ENCODE measurements at regions not wholly inside any gene's neighbourhood (a gene's known extent, or its start where the extent isn't known, plus 50 kb on each side); places are given as distances from the start of the nearest gene placed in this dataset.

DNA sequence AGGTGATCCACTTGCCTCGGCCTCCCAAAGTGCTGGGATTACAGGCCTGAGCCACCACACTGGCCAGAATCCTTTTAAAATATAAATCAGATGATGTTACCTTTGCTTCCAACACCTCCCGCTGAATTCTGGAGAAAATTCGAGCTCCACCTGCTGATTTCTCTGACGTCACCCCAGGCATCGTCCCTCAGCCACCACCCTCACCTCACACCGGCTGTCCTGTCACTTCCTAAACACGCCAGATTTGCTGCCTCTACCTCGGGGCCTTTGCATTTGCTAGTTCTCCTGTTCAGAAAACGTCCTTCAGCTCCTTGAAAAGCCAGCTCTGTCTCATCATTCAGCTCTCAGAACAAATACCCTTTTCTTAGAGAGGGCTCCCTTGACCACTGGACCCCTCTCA is 57.9 kb downstream of the FBXO2 start:
- in situ Hi-C loops (cut with HindIII; ENCODE audit: low sequenced_read_pairs): no loop called here
- peak; percentile 9 for DNase-seq (ENCODE audit: low spot score)

DNA sequence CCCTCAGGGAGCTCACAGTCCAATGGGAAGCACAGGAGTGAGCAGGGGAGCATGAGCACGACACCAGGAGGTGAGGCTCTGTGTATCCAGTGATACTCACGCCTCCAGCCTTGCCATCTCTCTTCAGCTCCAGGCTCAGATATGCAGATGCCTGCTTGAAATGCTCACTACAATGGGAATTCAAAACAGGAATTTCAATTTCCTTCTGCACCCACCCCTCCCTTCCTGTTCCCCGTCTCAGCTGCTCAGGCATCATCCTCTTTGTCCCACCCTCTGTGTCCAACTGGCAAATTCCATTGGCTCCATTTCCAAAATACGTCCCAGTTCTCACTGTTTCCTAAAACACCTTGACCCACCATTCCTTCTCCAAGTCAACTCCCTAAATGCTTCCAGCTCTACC is 58.9 kb downstream of the FBXO2 start:
- no peak for DNase-seq (ENCODE audit: low spot score)
- in situ Hi-C loops (cut with HindIII; ENCODE audit: low sequenced_read_pairs): no loop called here

DNA sequence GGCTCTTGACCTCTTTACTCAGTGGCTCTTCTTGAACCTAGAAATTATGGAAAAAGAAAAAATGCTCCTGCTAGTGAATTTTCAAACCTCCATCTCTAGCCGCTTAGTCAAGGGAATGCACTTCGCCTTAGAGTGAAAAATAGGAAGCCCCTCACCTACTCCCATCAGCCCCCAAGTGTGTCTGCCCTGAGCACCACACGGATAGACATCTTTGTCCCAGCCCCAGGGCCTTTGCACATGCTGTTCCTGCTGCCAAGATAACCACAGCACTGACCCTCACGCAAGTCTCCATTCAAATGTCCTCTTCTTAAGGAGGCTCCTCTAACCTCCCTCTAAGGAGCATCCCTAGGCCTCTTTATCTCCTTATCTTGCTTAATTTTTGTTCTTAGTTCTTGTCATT is 59.6 kb downstream of the FBXO2 start:
- DNase-seq (ENCODE audit: low spot score): no peak
- in situ Hi-C loops (cut with HindIII; ENCODE audit: low sequenced_read_pairs): no loop called here

GRCh38 chr1:11594222-11594621 is 60.0 kb downstream of the FBXO2 start:
- in situ Hi-C loops (cut with HindIII; ENCODE audit: low sequenced_read_pairs): no loop called here
- DNase-seq (ENCODE audit: low spot score): no peak

GRCh38 chr1:11592752-11593151 is 61.5 kb downstream of the FBXO2 start:
- in situ Hi-C loops (cut with HindIII; ENCODE audit: low sequenced_read_pairs): no loop called here
- DNase-seq (ENCODE audit: low spot score): no peak

GRCh38 chr1:11590395-11590794 is 63.8 kb downstream of the FBXO2 start:
- DNase-seq (ENCODE audit: low spot score): no peak
- in situ Hi-C loops (cut with HindIII; ENCODE audit: low sequenced_read_pairs): no loop called here
